Cardiac muscle cell (in vitro differentiated cells and primary cell): ENCODE measurements at regions not wholly inside any gene's neighbourhood (a gene's known extent, or its start where the extent isn't known, plus 50 kb on each side); places are given as distances from the start of the nearest gene placed in this dataset.

Experiments
- DNase-seq, 2 donors: peaks; one replicate each; pipeline versions ENCODE4 v3.0.0 to v3.0.0-alpha.2; 2010 to 2017; ENCODE audit warnings: low read depth in 1 of 2, low spot score in 1 of 2
- H3K27ac ChIP-seq: fragments of 200-600 bp; sonication (generic); 2 replicates; pipeline ENCODE4 v1.5.1; 2016
- H3K27me3 ChIP-seq: fragments of 200-600 bp; sonication (generic); 2 replicates; pipeline ENCODE4 v1.6.0; 2016; ENCODE audit warnings: control low read depth
- H3K36me3 ChIP-seq: fragments of 200-600 bp; sonication (generic); 2 replicates; pipeline ENCODE4 v1.5.1; 2016; ENCODE audit warnings: control low read depth
- H3K4me1 ChIP-seq: fragments of 200-600 bp; sonication (generic); 2 replicates; pipeline ENCODE4 v1.8.1; 2017; ENCODE audit warnings: low read depth, mild to moderate bottlenecking, mixed run types
- H3K4me3 ChIP-seq: fragments of 200-600 bp; sonication (generic); 2 replicates; pipeline ENCODE4 v1.5.1; 2016; ENCODE audit warnings: mild to moderate bottlenecking
- H3K9me3 ChIP-seq: fragments of 200-600 bp; sonication (generic); 2 replicates; pipeline ENCODE4 v1.5.1; 2017; ENCODE audit warnings: low read depth, mild to moderate bottlenecking, control low read depth
- CTCF ChIP-seq: IDR thresholded peaks from 2 replicates; pipeline ENCODE4 v1.5.1; 2012; ENCODE audit warnings: low read depth, mild to moderate bottlenecking, low read length

- no peaks in the 10 kb centered on the region for H3K9me3 ChIP-seq
- TF ChIP-seq CTCF: no peak
- no peak overlapping the region for H3K4me3 ChIP-seq
- no peaks in the 10 kb centered on the region for H3K36me3 ChIP-seq
- H3K27me3 ChIP-seq: no peaks in the 10 kb centered on the region
- H3K27ac ChIP-seq: no peak overlapping the region
- DNase-seq: no peak
- H3K4me1 ChIP-seq: no peaks in the 10 kb centered on the region
Measured at GRCh38 chr6:167049275-167049674, 50.1 kb downstream of the CEP43 start.

GRCh38 chr6:167050903-167051302 is 51.7 kb downstream of the CEP43 start:
- DNase-seq: no peak
- H3K27me3 ChIP-seq: no peaks in the 10 kb centered on the region
- TF ChIP-seq CTCF: no peak
- no peak overlapping the region for H3K4me3 ChIP-seq
- no peak overlapping the region for H3K27ac ChIP-seq
- H3K9me3 ChIP-seq: no peaks in the 10 kb centered on the region
- H3K36me3 ChIP-seq: no peaks in the 10 kb centered on the region
- no peaks in the 10 kb centered on the region for H3K4me1 ChIP-seq

GRCh38 chr6:167053895-167054530 is 54.8 kb downstream of the CEP43 start:
- Histone ChIP-seq H3K4me1 (no peaks in the 10 kb centered on the region), H3K27ac (no peak overlapping the region), H3K27me3 (no peaks in the 10 kb centered on the region), H3K4me3 (no peak overlapping the region), H3K36me3 (no peaks in the 10 kb centered on the region), H3K9me3 (no peaks in the 10 kb centered on the region)
- no peak for DNase-seq
- no peak for TF ChIP-seq CTCF

DNA sequence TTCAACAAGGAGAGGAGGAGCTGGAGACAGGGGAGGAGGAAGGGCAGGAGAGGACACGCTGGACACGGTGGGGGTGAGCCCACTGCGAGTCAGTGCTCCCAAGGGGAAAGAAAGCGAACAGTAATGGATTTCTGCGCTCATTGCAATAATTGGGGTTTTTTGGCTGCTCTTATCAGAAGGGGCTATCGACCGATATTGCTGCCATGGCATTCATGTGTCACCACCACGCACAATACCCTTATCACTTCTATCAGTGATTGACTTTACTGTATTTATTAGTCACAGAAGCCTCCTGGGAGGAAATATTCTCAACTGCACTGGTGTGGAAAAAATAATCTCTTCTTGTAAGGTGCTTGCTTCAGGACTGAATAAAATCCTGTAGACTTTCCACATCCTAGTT is 55.8 kb downstream of the CEP43 start:
- H3K36me3 ChIP-seq: no peaks in the 10 kb centered on the region
- no peak overlapping the region for H3K27ac ChIP-seq
- H3K9me3 ChIP-seq: no peaks in the 10 kb centered on the region
- H3K4me1 ChIP-seq: no peaks in the 10 kb centered on the region
- no peak for TF ChIP-seq CTCF
- no peaks in the 10 kb centered on the region for H3K27me3 ChIP-seq
- DNase-seq: no peak
- H3K4me3 ChIP-seq: no peak overlapping the region

DNA sequence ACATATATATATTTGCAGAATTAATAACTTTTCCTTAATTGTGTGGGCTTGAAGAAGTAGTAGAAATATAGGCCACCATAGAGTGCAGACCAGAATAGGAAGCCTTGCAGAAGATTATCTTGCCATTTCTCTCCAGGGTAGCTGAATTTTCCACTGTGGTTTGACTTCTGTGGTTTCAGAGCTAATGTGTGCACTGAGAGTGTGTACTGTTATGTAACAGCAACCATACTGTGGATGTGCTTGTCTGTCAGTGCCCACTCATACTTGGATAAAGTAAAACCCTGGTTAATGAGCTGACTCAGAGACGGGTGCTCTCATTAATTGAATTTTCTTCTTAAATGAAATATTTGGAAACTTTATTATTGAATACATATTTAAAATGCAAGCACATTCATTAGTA is 57.2 kb downstream of the CEP43 start:
- no peaks in the 10 kb centered on the region for H3K9me3 ChIP-seq
- no peaks in the 10 kb centered on the region for H3K36me3 ChIP-seq
- H3K4me3 ChIP-seq: no peak overlapping the region
- no peak for TF ChIP-seq CTCF
- peak in 1 of 2 donors; percentile 77 for DNase-seq
- H3K4me1 ChIP-seq: no peaks in the 10 kb centered on the region
- no peaks in the 10 kb centered on the region for H3K27me3 ChIP-seq
- no peak overlapping the region for H3K27ac ChIP-seq
